ENCODE measurements at regions not wholly inside any gene's neighbourhood (a gene's known extent, or its start where the extent isn't known, plus 50 kb on each side); places are given as distances from the start of the nearest gene placed in this dataset.

GRCh38 chr6:170006900-170007467 is 255.6 kb downstream of the ERMARD start:
- peak; percentile 7 for DNase-seq

DNA sequence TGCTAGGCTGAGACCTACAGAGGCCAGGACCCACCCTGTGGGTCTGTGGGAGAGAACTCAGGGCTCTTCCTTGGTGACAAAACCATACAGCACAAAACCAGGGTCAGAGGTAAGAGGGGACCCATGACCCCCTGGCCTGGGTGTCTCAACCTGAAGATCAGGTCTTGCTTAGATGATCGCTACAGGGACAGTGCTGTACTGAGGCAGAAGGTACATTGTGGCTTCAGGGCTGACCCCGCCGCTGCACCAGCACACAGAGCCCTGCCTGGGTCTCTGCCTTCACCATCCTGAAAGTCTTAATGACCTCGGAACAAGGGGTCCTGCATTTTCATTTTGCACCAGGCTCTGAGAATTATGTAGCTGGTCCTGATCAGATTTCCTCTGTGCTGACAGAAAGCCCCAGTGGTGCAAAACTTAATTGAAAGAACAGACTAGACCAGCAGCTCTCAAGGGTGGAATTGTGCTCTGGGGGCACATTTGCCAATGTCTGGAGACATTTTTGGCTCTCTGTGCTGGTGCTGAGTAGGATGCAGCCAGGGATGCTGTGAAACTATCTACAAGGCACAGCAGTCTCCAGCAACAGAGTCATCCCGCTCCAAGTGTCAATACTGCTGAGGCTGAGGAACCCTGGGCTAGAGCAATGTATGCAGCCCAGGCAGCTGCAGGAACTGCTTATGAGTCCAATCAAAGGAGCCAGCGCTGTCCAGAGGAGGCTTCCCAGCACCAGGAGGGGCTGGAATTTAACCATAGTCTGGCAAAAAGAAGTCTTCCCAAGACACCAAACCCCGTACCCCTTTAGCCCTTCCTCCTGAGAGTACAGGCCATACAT is 254.9 kb downstream of the ERMARD start:
- peak; percentile 3 for DNase-seq

- DNase-seq: no peak
These were observed 254.2 kb downstream of the ERMARD start for GRCh38 chr6:170005665-170006064.

DNA sequence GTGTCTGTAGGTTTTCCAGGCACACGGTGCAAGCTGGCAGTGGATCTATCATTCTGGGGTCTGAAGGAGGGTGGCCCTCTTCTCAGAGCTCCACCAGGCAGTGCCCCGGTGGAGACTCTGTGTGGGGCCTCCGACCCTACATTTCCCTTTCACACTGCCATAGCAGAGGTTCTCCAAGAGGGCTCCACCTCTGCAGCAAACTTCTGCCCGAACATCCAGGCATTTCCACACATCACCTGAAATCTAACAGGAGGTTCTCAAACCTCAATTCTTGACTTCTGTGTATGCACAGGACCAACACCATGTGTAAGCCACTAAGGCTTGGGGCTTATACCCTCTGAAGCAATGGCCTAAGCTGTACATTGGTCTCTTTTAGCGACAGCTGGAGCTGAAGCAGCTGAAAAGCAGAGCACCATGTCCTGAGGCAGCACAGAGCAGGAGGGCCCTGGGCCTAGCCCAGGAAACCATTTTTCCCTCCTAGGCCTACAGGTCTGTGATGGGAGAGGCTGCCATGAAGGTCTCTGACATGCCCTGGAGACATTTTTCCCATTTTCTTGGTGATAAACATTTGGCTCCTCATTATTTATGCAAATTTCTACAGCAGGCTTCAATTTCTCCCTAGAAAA is 253.3 kb downstream of the ERMARD start:
- peak; percentile 8 for DNase-seq

GRCh38 chr6:170003451-170004160 is 252.2 kb downstream of the ERMARD start:
- DNase-seq: no peak

DNA sequence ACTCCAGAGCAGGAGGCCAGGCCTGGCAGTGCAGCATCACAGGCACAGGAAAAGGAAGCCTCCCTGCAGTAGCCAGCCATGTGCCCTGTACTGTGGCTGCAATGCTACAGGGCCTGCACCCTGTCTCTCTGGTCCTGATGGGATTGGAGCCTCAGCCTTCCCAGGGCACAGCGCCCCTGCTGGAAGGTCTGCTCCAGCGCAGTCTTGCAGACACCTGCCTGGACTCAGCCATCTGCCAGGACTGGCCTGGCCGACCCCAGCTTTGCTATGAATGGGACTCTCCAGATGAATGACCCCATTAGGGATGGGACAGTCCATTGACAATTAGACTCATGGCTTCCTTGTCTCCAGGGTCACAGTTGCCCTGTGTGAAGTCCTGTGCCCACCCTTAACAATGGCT is 251.6 kb downstream of the ERMARD start:
- DNase-seq: peak; percentile 6

- DNase-seq: peak; percentile 1
These were observed 250.4 kb downstream of the ERMARD start for GRCh38 chr6:170001782-170002181.

- peak; percentile 9 for DNase-seq
These were observed 248.8 kb downstream of the ERMARD start for GRCh38 chr6:170000071-170000843.

DNA sequence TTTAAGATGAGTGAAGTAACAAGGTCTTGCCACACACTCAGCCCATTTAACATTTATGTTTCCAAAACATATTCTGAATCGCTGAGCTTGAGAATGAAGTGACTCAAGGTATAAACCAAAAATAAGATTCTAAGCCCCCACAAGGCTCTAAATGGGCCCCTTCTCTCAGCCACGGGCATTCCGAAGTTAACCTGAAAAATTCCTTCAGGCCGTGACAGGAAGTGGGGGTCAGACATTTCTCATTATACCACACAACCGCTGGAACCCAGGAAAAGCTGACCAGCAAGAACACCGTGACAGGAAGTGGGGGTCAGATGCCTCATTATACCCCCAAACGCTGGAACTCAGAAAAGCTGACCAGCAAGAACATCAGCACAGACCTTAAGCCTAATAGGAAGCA is 247.9 kb downstream of the ERMARD start:
- DNase-seq: peak; percentile 9

- DNase-seq: peak; percentile 10
These were observed 247.0 kb downstream of the ERMARD start for GRCh38 chr6:169998457-169998856.

GRCh38 chr6:169997930-169998218 is 246.5 kb downstream of the ERMARD start:
- DNase-seq: peak; percentile 5

DNA sequence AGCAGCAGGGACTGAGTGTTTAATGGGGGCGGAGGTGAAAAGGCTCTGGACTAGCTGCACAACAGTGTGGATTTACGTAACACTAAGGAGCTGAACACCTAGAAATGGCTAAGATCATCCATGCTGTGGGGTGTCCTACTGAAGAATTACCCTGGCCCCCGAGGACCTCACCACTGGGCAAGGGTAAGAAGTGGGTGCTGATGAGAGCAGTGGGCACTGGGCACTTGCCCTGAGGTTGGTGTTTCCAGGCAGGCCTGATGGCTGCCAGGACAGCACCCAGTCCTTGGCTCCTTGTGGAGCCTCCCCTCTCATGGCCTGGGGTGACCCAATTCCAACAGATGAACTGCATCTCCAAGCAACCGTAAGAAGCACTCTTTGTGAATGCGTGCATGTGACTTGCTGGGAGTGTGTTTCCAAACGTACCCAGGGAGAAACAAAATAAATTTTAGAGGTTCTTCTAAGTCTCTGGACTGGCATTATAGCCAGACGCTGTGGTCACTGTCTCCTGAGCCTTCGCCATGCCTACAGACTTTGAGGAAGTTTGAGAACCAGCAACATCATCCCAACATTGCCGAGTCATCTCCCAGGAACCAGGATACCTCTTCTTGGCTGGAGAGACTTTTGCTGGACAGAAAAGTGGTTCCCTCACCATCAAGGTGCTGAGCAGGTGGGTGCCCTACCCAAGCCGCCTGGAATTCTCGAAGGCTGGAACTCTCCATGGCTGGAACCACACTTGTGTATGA is 245.9 kb downstream of the ERMARD start:
- peak; percentile 6 for DNase-seq

- DNase-seq: peak; percentile 2
These were observed 245.1 kb downstream of the ERMARD start for GRCh38 chr6:169996378-169997051.

GRCh38 chr6:169994739-169995138 is 243.3 kb downstream of the ERMARD start:
- DNase-seq: no peak

DNA sequence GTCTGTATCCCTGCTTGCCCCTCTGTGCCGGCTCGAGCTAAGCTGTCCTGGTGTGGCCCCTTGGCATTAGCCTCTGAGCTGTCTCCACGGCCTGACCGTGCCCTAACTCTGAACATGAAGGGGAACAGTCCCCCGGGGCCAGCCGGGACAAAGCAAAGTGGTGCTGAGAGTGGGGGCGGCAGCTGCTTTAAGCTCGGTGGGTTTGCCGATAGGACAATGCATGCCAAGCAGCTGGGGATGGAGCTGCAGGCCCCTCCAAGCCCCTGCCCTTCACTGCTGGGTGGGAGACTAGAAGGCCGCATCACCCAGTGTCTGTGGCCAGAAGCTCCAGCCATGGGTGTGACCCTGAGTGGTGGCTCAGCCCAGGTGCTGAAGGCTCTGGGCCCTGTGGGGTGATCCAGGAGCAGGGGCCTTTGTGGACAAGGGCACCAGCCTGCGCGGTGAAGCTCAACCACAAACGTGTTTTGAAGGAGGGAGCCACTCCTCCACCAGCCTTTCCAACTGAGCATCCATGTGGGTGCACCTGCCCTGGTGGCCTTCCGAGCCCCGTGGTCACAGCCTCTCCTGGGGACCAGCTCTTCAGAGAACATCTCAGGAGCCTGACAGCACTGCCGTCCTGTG is 242.5 kb downstream of the ERMARD start:
- peak; percentile 13 for DNase-seq

DNA sequence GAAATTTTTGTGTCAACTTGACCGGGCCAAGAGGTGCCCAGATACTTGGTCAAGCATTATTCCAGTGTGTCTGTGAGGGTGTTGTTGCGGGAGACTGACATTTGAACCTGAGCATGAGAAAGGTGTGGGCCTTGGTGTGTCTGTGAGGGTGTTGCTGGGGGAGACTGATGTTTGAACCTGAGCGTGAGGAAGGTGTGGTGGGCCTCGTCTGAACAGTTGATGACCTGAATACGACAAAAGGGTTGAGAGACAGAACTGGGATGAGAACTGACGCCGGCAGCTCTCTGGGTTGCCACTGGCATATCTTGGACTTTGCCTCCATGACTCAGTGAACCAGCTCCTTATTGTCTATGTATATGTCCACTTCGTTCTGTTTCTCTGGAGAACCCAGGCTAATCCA is 240.5 kb downstream of the ERMARD start:
- DNase-seq: peak; percentile 7

DNA sequence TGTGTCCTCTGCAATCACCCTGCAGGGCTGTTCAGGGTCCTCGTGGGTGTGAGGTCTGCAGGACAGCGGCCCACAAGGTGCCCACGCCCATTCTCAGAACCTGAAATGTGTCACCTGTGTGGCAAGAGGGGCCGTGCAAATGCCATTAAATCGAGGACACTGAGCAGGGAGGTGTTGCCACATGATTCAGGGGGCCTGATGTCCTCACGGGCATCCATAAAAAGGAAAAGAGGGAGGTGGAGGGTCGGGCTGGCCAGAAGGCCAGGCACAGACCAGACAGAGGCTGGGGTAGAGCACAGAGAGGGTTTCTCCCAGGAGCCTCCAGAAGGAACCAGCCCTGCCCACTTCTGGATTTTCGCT is 239.6 kb downstream of the ERMARD start:
- DNase-seq: no peak

DNA sequence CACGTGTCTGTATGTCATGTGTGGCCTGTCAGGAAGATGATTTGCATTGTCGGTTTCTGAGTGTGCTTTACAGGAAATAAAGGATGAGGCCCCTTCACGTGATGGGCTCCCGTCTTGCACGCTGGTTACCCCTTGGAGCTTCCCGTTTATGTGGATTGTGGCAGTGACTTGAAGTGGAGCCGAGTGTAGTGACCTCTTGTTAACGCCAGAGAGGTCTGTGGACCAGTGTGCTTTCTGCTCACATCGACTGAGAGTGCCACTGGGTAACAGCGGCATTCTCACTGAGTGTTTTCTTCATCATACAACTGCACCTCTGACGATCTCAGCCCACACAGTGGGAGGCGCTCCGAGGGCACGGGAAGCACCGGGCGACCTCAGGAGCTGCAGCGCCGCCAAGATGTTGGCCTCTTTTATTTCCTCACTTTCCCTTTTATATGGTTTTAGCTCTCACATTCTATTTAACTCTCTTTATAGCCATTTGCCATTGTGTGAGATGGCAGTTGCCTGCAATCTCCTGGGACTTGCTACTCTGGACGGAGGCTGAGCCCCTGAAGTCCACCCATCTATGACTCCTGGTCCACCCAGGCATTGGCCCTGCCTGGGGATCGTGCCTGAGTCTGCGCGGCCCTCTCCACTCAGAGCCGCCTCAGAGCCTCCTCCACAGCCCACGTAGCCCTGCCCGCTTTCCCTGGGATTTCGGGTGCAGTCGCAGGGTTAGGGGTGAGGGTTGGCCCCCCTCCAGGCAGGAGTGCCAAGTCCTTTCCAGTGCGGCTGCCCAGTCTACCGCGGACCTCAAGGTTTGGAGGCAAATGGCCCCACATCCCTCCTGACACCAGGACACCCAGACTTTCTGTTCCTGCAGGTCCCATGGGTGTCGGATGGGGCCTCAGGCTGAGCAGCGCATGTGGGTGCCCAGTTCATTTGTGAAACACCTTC is 238.9 kb downstream of the ERMARD start:
- DNase-seq: peak; percentile 29

DNA sequence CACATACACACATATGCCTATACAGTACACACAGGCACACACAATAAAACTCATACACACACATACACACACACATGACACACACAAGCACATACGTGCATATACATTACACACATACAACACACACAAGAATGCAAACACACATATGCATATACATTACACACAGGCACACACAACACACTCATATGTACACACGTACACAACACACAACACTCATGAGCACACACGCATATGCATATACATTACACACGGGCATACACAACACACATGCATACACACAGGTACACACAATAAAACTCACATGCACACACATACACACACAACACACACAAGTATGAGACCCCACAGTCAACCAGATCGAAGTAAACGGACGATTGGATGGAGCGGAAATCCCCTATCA is 238.2 kb downstream of the ERMARD start:
- no peak for DNase-seq
